ENCODE measurements at regions not wholly inside any gene's neighbourhood (a gene's known extent, or its start where the extent isn't known, plus 50 kb on each side); places are given as distances from the start of the nearest gene placed in this dataset.

GRCh38 chr7:20839196-20839735 is 52.6 kb upstream of the SP8 start:
- DNase-seq, result no peak
- Mint-ChIP-seq H3K4me3 (no peak overlapping the region), H3K36me3 (no peaks in the 10 kb centered on the region), H3K9me3 (no peaks in the 10 kb centered on the region), H3K4me1 (no peaks in the 10 kb centered on the region), H3K27me3 (no peaks in the 10 kb centered on the region), H3K27ac (no peak overlapping the region)
- CTCF ChIA-PET, result no interaction called here

- CTCF ChIA-PET, result no interaction called here
- Mint-ChIP-seq H3K27me3 (no peaks in the 10 kb centered on the region), H3K4me1 (no peaks in the 10 kb centered on the region), H3K27ac (no peak overlapping the region), H3K4me3 (no peak overlapping the region), H3K9me3 (no peaks in the 10 kb centered on the region), H3K36me3 (no peaks in the 10 kb centered on the region)
- DNase-seq, result no peak
Observed at GRCh38 chr7:20839987-20840386, 53.3 kb upstream of the SP8 start.

DNA sequence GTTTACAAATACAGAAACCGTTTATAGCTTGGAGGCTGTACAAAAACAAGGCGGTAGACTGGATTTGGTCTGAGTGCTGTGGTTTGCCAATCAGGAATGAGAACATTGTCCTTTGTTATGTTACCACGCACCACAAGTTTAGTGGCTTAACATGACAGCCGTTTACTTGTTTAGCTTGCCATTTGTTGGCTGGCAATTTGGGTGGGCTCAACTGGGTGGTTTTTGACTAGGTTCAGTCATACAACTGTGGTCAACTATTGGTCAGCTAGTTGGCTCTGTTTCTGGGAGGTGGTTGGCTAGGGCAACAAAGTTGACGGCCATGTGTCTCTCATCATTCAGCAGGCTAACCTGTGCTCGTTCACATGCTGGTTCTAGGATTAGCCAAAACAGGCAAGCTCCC is 60.1 kb upstream of the SP8 start:
- Mint-ChIP-seq H3K4me1 (no peaks in the 10 kb centered on the region), H3K27me3 (no peaks in the 10 kb centered on the region), H3K9me3 (no peaks in the 10 kb centered on the region), H3K36me3 (no peaks in the 10 kb centered on the region), H3K4me3 (no peak overlapping the region), H3K27ac (no peak overlapping the region)
- CTCF ChIA-PET, result no interaction called here
- DNase-seq, result no peak

- DNase-seq, result no peak
- Mint-ChIP-seq H3K4me1 (no peaks in the 10 kb centered on the region), H3K27ac (no peak overlapping the region), H3K27me3 (no peaks in the 10 kb centered on the region), H3K36me3 (no peaks in the 10 kb centered on the region), H3K4me3 (no peak overlapping the region), H3K9me3 (no peaks in the 10 kb centered on the region)
- CTCF ChIA-PET, result no interaction called here
Observed at GRCh38 chr7:20858951-20859350, 72.3 kb upstream of the SP8 start.

DNA sequence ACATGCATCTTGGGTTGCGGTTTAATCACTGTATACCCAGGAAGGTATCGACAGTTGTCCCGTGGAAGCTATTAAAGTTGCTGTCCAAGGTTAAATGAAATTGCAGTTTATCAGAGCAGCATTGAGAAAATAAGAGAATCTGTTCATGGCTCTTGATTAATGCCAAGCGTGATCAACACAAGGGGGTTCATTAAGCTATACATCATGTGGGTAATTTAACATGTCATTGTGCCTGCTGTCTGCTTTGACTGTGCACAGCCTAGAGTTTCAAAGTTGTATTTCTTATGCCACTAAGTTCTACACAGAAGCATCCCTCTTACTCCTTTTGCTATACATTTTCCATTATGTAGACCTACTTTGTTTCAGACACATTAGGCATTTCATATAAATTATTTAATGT is 74.8 kb upstream of the SP8 start:
- H3K27ac Mint-ChIP-seq, result no peak overlapping the region
- CTCF ChIA-PET, result no interaction called here
- H3K27me3 Mint-ChIP-seq, result no peaks in the 10 kb centered on the region
- DNase-seq, result no peak
- H3K4me1 Mint-ChIP-seq, result no peaks in the 10 kb centered on the region
- no peaks in the 10 kb centered on the region for H3K36me3 Mint-ChIP-seq
- no peaks in the 10 kb centered on the region for H3K9me3 Mint-ChIP-seq
- no peak overlapping the region for H3K4me3 Mint-ChIP-seq

DNA sequence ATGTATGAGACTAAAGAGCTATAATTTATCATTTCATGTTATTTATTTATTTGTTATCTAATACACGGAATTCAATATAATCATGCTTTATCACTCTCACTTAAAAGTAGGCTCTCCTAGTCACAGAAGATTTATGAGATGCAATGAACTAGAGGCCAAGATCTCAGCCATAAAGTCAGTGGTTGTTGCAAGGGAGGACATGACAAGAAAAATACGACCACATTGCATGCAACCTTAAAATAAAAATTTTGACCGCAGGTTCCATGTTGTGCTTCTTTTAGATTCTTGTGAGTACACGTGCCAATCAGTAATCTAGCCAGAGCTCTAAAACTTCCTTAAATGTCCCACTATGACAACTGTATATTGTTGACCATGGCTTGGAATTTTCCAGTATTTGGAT is 75.9 kb upstream of the SP8 start:
- Mint-ChIP-seq H3K27me3 (no peaks in the 10 kb centered on the region), H3K4me3 (no peak overlapping the region), H3K9me3 (no peaks in the 10 kb centered on the region), H3K4me1 (no peaks in the 10 kb centered on the region), H3K36me3 (no peaks in the 10 kb centered on the region), H3K27ac (no peak overlapping the region)
- CTCF ChIA-PET, result interaction anchor here (0.5 kb wide), 1 partner anchor 1837 kb away, joined by 3 read pairs; no protein-coding TSS in a partner anchor
- DNase-seq, result no peak

- Mint-ChIP-seq H3K4me1 (no peaks in the 10 kb centered on the region), H3K36me3 (no peaks in the 10 kb centered on the region), H3K27me3 (no peaks in the 10 kb centered on the region), H3K27ac (no peak overlapping the region), H3K4me3 (no peak overlapping the region), H3K9me3 (no peaks in the 10 kb centered on the region)
- DNase-seq, result no peak
- CTCF ChIA-PET, result no interaction called here
Observed at GRCh38 chr7:20864221-20864620, 77.5 kb upstream of the SP8 start.

- Mint-ChIP-seq H3K9me3 (no peaks in the 10 kb centered on the region), H3K4me3 (no peak overlapping the region), H3K36me3 (no peaks in the 10 kb centered on the region), H3K27ac (no peak overlapping the region), H3K4me1 (no peaks in the 10 kb centered on the region), H3K27me3 (no peaks in the 10 kb centered on the region)
- DNase-seq, result no peak
- CTCF ChIA-PET, result no interaction called here
Observed at GRCh38 chr7:20865684-20866083, 79.0 kb upstream of the SP8 start.

GRCh38 chr7:20870977-20871376 is 84.3 kb upstream of the SP8 start:
- no peak for DNase-seq
- CTCF ChIA-PET, result no interaction called here
- Mint-ChIP-seq H3K36me3 (no peaks in the 10 kb centered on the region), H3K27ac (no peak overlapping the region), H3K4me3 (no peak overlapping the region), H3K9me3 (no peaks in the 10 kb centered on the region), H3K27me3 (no peaks in the 10 kb centered on the region), H3K4me1 (no peaks in the 10 kb centered on the region)

DNA sequence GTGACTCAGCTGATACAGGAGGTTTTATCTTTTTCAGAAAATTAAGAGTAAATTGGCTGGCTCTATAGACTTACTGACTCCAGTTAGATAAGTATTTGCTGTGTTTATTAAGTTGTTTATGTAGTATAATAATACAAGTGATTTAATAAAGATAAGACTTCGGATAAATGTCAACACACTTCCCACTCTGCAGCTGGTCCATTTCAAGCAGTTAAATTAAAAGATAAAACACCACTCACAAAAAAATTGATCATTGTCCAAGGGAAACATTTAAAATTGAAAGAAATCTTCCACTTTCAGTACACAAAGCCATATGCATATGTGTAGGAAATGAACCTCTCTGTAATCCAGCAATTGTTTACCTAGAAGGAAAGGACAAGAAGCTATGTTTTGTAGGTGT is 106.1 kb upstream of the SP8 start:
- CTCF ChIA-PET, result no interaction called here
- no peak overlapping the region for H3K4me3 Mint-ChIP-seq

GRCh38 chr7:20894806-20895205 is 108.1 kb upstream of the SP8 start:
- Mint-ChIP-seq H3K4me3 (no peak overlapping the region), H3K36me3 (no peaks in the 10 kb centered on the region), H3K4me1 (no peaks in the 10 kb centered on the region)

More for the DNA sequence above, 106.1 kb upstream of the SP8 start:
- H3K27ac Mint-ChIP-seq, result no peak overlapping the region
- no peaks in the 10 kb centered on the region for H3K36me3 Mint-ChIP-seq
- H3K4me1 Mint-ChIP-seq, result no peaks in the 10 kb centered on the region
- no peak for DNase-seq
- no peaks in the 10 kb centered on the region for H3K27me3 Mint-ChIP-seq
- H3K9me3 Mint-ChIP-seq, result peaks cover 4% of the 10 kb centered on the region

DNA sequence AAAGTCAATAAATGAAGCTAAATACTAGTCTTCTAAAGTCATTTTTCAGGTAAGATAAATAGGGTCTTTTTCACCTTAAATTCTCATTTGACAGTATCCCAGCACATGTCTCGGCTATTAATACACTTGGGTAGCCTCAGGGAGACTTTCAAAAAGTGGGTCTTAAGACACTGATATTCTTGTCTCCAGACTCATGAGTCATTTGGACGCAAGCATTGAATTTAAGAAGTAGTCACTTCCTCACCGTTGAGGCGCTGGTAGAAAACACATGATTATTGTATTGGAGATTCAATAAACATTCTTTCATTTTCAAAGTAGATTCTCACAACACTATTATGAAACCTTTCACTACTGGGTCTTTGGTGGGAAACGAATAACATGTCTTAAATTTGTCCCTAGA is 108.9 kb upstream of the SP8 start:
- H3K36me3 Mint-ChIP-seq, result no peaks in the 10 kb centered on the region
- H3K4me1 Mint-ChIP-seq, result no peaks in the 10 kb centered on the region
- H3K27ac Mint-ChIP-seq, result no peak overlapping the region
- no peak overlapping the region for H3K4me3 Mint-ChIP-seq
- H3K9me3 Mint-ChIP-seq, result no peaks in the 10 kb centered on the region
- H3K27me3 Mint-ChIP-seq, result no peaks in the 10 kb centered on the region
- DNase-seq, result no peak
- CTCF ChIA-PET, result no interaction called here

More at GRCh38 chr7:20894806-20895205, 108.1 kb upstream of the SP8 start:
- Mint-ChIP-seq H3K9me3 (no peaks in the 10 kb centered on the region), H3K27ac (no peak overlapping the region), H3K27me3 (no peaks in the 10 kb centered on the region)
- no peak for DNase-seq
- CTCF ChIA-PET, result no interaction called here

GRCh38 chr7:20896996-20897395 is 110.3 kb upstream of the SP8 start:
- Mint-ChIP-seq H3K36me3 (no peaks in the 10 kb centered on the region), H3K27me3 (no peaks in the 10 kb centered on the region), H3K9me3 (no peaks in the 10 kb centered on the region), H3K27ac (no peak overlapping the region), H3K4me1 (no peaks in the 10 kb centered on the region), H3K4me3 (no peak overlapping the region)
- CTCF ChIA-PET, result no interaction called here
- no peak for DNase-seq

GRCh38 chr7:20906801-20907453 is 120.2 kb upstream of the SP8 start:
- DNase-seq, result no peak
- H3K9me3 Mint-ChIP-seq, result no peaks in the 10 kb centered on the region
- H3K4me3 Mint-ChIP-seq, result no peak overlapping the region
- no peaks in the 10 kb centered on the region for H3K4me1 Mint-ChIP-seq
- no peak overlapping the region for H3K27ac Mint-ChIP-seq
- CTCF ChIA-PET, result no interaction called here
- H3K27me3 Mint-ChIP-seq, result no peaks in the 10 kb centered on the region
- no peaks in the 10 kb centered on the region for H3K36me3 Mint-ChIP-seq

DNA sequence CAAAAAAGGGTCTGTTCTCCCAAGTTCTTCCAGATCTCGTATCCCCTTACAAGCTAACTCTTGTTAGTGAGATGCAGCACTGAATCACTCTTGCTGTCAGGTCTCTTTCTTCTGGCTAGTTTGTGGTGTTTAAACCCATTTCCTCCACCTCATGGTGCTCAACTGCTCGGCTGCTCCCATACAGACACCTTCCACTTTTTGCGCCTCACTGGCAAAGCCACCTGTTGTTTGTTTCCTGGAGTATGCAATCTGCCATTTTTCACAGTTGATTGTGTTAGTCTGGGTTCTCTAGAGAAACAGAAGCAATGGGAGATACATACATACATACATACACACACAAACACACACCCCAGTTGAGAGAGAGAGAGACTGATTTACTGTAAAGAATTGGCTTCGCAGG is 124.4 kb upstream of the SP8 start:
- Mint-ChIP-seq H3K9me3 (no peaks in the 10 kb centered on the region), H3K4me3 (no peak overlapping the region), H3K36me3 (no peaks in the 10 kb centered on the region), H3K27me3 (no peaks in the 10 kb centered on the region), H3K27ac (no peak overlapping the region), H3K4me1 (no peaks in the 10 kb centered on the region)
- CTCF ChIA-PET, result no interaction called here
- no peak for DNase-seq

GRCh38 chr7:20913853-20914252 is 127.2 kb upstream of the SP8 start:
- CTCF ChIA-PET, result no interaction called here
- H3K36me3 Mint-ChIP-seq, result no peaks in the 10 kb centered on the region
- H3K27ac Mint-ChIP-seq, result no peak overlapping the region
- DNase-seq, result no peak
- H3K4me1 Mint-ChIP-seq, result no peaks in the 10 kb centered on the region
- H3K27me3 Mint-ChIP-seq, result no peaks in the 10 kb centered on the region
- H3K4me3 Mint-ChIP-seq, result no peak overlapping the region
- H3K9me3 Mint-ChIP-seq, result no peaks in the 10 kb centered on the region

Measured in activated naive CD4-positive, alpha-beta T cell treated with anti-CD3 and anti-CD28 coated beads, Interleukin-2, amount 10 ng/mL, durations not matched to agents 7 days and 5 days (primary cell).